SK-N-SH (cell line): ENCODE measurements at regions not wholly inside any gene's neighbourhood (a gene's known extent, or its start where the extent isn't known, plus 50 kb on each side); places are given as distances from the start of the nearest gene placed in this dataset.

Source experiments
- CTCF ChIA-PET: fragments of 300-600, 350-600 bp; formaldehyde crosslinking; extraction: SDS; loops from one replicate; lab custom pipeline; 2021; lab: Yijun Ruan, JAX
- POLR2A ChIA-PET: fragments of 350-600 bp; sonication (Branson Sonifier 250); formaldehyde crosslinking; extraction: SDS; loops from one replicate; lab custom pipeline; 2020; ENCODE audit warnings: antibody characterized with exemption, inconsistent platforms; lab: Yijun Ruan, JAX
- DNase-seq: peaks from one replicate; pipeline ENCODE4 v3.0.0; 2012
- H2AFZ ChIP-seq: fragments of 200-600 bp; sonication (generic); 2 replicates; pipeline ENCODE4 v1.8.1; 2016; ENCODE audit warnings: antibody characterized with exemption, mild to moderate bottlenecking, low read depth
- H3F3A ChIP-seq: fragments of 200-600 bp; sonication (generic); replicated peaks from 2 replicates; pipeline ENCODE3; 2016; ENCODE audit warnings: antibody characterized with exemption, mild to moderate bottlenecking; ENCODE audit not compliant: insufficient read depth
- H3K27ac ChIP-seq, 2 experiments: fragments of 200-500 bp in 1 of 2; fragments of 200-600 bp in 1 of 2; sonication (Bioruptor generic) in 1 of 2; sonication (generic), shearing (Covaris generic) in 1 of 2; 2 replicates each; pipeline versions ENCODE4 v1.5.1 to v1.6.1; 2014 to 2016; ENCODE audit warnings: low read depth in 2 of 2, inconsistent platforms in 1 of 2, low read length in 1 of 2, mild to moderate bottlenecking in 1 of 2, mixed read lengths in 1 of 2
- H3K27me3 ChIP-seq: fragments of 200-600 bp; sonication (generic), shearing (Covaris generic); 2 replicates; pipeline ENCODE4 v1.6.1; 2016; ENCODE audit warnings: mixed run types; ENCODE audit not compliant: insufficient read depth
- H3K36me3 ChIP-seq, 2 experiments: fragments of 200-500 bp in 1 of 2; fragments of 200-600 bp in 1 of 2; sonication (Bioruptor generic) in 1 of 2; sonication (generic) in 1 of 2; replicated peaks in 1 of 2; 2 replicates each; pipeline versions ENCODE3 to v1.5.1; 2014 to 2016; ENCODE audit warnings: low read length in 1 of 2, mild to moderate bottlenecking in 1 of 2; ENCODE audit not compliant: insufficient read depth in 2 of 2, control insufficient read depth in 1 of 2
- H3K4me1 ChIP-seq, 2 experiments: fragments of 200-500 bp in 1 of 2; fragments of 200-600 bp in 1 of 2; sonication (Bioruptor generic) in 1 of 2; sonication (generic), shearing (Covaris generic) in 1 of 2; 2 replicates each; pipeline versions ENCODE4 v1.5.1 to v1.6.1; 2014 to 2016; ENCODE audit warnings: low read depth in 1 of 2, low read length in 1 of 2, mixed run types in 1 of 2; ENCODE audit not compliant: insufficient read depth in 2 of 2, control insufficient read depth in 1 of 2
- H3K4me2 ChIP-seq: fragments of 200-600 bp; sonication (generic), shearing (Covaris generic); 2 replicates; pipeline ENCODE4 v1.6.1; 2017; ENCODE audit warnings: mixed run types
- H3K4me3 ChIP-seq, 2 experiments: fragments of 200-500 bp in 1 of 2; fragments of 200-600 bp in 1 of 2; sonication (Bioruptor generic) in 1 of 2; sonication (generic), shearing (Covaris generic) in 1 of 2; 2 replicates each; pipeline versions ENCODE4 v1.5.1 to v1.8.1; 2014 to 2016; ENCODE audit warnings: low read depth in 2 of 2, inconsistent platforms in 1 of 2, low read length in 1 of 2, mild to moderate bottlenecking in 1 of 2, mixed read lengths in 1 of 2, moderate library complexity in 1 of 2
- H3K79me2 ChIP-seq: fragments of 200-600 bp; sonication (generic); 2 replicates; pipeline ENCODE4 v1.8.1; 2017; ENCODE audit warnings: mild to moderate bottlenecking; ENCODE audit not compliant: insufficient read depth
- H3K9ac ChIP-seq: fragments of 200-600 bp; sonication (generic); 2 replicates; pipeline ENCODE4 v1.6.1; 2017; ENCODE audit warnings: mixed run types
- H3K9me2 ChIP-seq: fragments of 200-600 bp; sonication (generic); 2 replicates; pipeline ENCODE4 v1.6.1; 2017; ENCODE audit warnings: mixed run types
- H3K9me3 ChIP-seq: fragments of 200-600 bp; sonication (generic); 2 replicates; pipeline ENCODE4 v1.6.1; 2017; ENCODE audit warnings: mixed run types, mild to moderate bottlenecking, moderate library complexity
- H4K20me1 ChIP-seq: fragments of 200-600 bp; sonication (generic); 2 replicates; pipeline ENCODE4 v1.6.1; 2017; ENCODE audit warnings: mild to moderate bottlenecking, mixed run types; ENCODE audit not compliant: insufficient read depth
- CTCF ChIP-seq: fragments of 200-600 bp; sonication (generic); IDR thresholded peaks from 2 replicates; pipeline ENCODE4 v1.6.1; 2017; ENCODE audit warnings: antibody characterized with exemption, mild to moderate bottlenecking, moderate library complexity
- EP300 ChIP-seq, 2 experiments: IDR thresholded peaks; 2 replicates each; pipeline versions ENCODE4 v1.4.0 to v1.6.1; 2012; ENCODE audit warnings: borderline replicate concordance in 1 of 2, low read depth in 1 of 2, low read length in 1 of 2
- FOXM1 ChIP-seq: IDR thresholded peaks from 2 replicates; pipeline ENCODE4 v1.4.0; 2012; ENCODE audit warnings: low read depth, mild to moderate bottlenecking
- GABPA ChIP-seq: IDR thresholded peaks from 2 replicates; pipeline ENCODE4 v1.4.0; 2012; ENCODE audit warnings: low read depth, mild to moderate bottlenecking
- JUND ChIP-seq: IDR thresholded peaks from 2 replicates; pipeline ENCODE4 v1.4.0; 2012
- MAX ChIP-seq: IDR thresholded peaks from 2 replicates; pipeline ENCODE4 v1.4.0; 2012; ENCODE audit warnings: low read depth
- NRF1 ChIP-seq: IDR thresholded peaks from 2 replicates; pipeline ENCODE4 v1.6.1; 2012; ENCODE audit warnings: low read depth, mild to moderate bottlenecking, low read length
- PBX3 ChIP-seq: IDR thresholded peaks from 2 replicates; pipeline ENCODE4; 2012
- SIN3A ChIP-seq: IDR thresholded peaks from 2 replicates; pipeline ENCODE4 v1.6.1; 2012; ENCODE audit warnings: low read depth, mild to moderate bottlenecking, low read length, moderate library complexity, borderline replicate concordance
- TAF1 ChIP-seq: IDR thresholded peaks from 2 replicates; pipeline ENCODE4 v1.6.1; 2012; ENCODE audit warnings: low read depth, mild to moderate bottlenecking, low read length, moderate library complexity, borderline replicate concordance
- YY1 ChIP-seq: IDR thresholded peaks from 2 replicates; pipeline ENCODE4 v1.4.0; 2012; ENCODE audit warnings: low read depth, mild to moderate bottlenecking
- WGBS: methylation state at CpG from one replicate; pipeline ENCODE4 v1.1.6; 2017; ENCODE audit warnings: low lambda C conversion rate; 5-methylcytosine and 5-hydroxymethylcytosine counted together

- no peaks in the 10 kb centered on the region; a peak in 1 of 4 replicates for H3K4me1 ChIP-seq
- POLR2A ChIA-PET: no interaction called here
- no peaks in the 10 kb centered on the region for H3K79me2 ChIP-seq
- no peaks in the 10 kb centered on the region for H3K27me3 ChIP-seq
- no peak overlapping the region for H2AFZ ChIP-seq
- no peaks in the 10 kb centered on the region for H3K36me3 ChIP-seq
- 58% methylated on average over 5 of the region's 5 CpGs for WGBS
- CTCF ChIA-PET: interaction anchor here (0.6 to 0.9 kb wide), 2 partner anchors 89 to 936 kb away, joined by 3 read pairs; no protein-coding TSS in a partner anchor
- H3K27ac ChIP-seq: no peak overlapping the region
- H4K20me1 ChIP-seq: no peaks in the 10 kb centered on the region
- no peaks in the 10 kb centered on the region for H3K9me2 ChIP-seq
- no peak overlapping the region for H3K4me3 ChIP-seq
- no peaks in the 10 kb centered on the region for H3F3A ChIP-seq
- no peak overlapping the region for H3K9ac ChIP-seq
- H3K9me3 ChIP-seq: no peaks in the 10 kb centered on the region
- TF ChIP-seq MAX: no peak
- TF ChIP-seq SIN3A: no peak
- no peak for TF ChIP-seq PBX3
- no peak for TF ChIP-seq GABPA
- no peak for TF ChIP-seq NRF1
- no peak for TF ChIP-seq YY1
- no peak for TF ChIP-seq FOXM1
- no peak for TF ChIP-seq TAF1
- TF ChIP-seq JUND: no peak
- no peak for TF ChIP-seq CTCF
- no peak overlapping the region for H3K4me2 ChIP-seq
- no peak for DNase-seq
These were observed 155.1 kb upstream of the WWC1 start for GRCh38 chr5:168136340-168136739.

GRCh38 chr5:168137265-168137664, 154.2 kb upstream of the WWC1 start:
- Histone ChIP-seq H2AFZ (no peak overlapping the region), H3K9me2 (no peaks in the 10 kb centered on the region), H3K4me3 (no peak overlapping the region), H4K20me1 (no peaks in the 10 kb centered on the region)
- no peak for DNase-seq
- POLR2A ChIA-PET: no interaction called here
- TF ChIP-seq EP300 (IDR thresholded peaks at IDR 0.05; ENCODE audit: borderline replicate concordance in 1 of 2, low read depth in 1 of 2, low read length in 1 of 2): no peak
- no peak for TF ChIP-seq TAF1
- TF ChIP-seq, all 33 proteins: peak for 0
- Histone ChIP-seq H3K4me1 (no peaks in the 10 kb centered on the region; a peak in 1 of 4 replicates), H3K79me2 (no peaks in the 10 kb centered on the region), H3K9me3 (no peaks in the 10 kb centered on the region), H3K27ac (no peak overlapping the region), H3K27me3 (no peaks in the 10 kb centered on the region), H3K9ac (no peak overlapping the region), H3F3A (no peaks in the 10 kb centered on the region), H3K4me2 (no peak overlapping the region), H3K36me3 (no peaks in the 10 kb centered on the region)
- 43% methylated on average over 2 of the region's 2 CpGs for WGBS
- CTCF ChIA-PET: interaction anchor here (0.7 to 1.0 kb wide), 2 partner anchors 13 to 62 kb away, joined by 3 read pairs; no protein-coding TSS in a partner anchor
